WTC11 (cell line): ENCODE measurements at regions not wholly inside any gene's neighbourhood (a gene's known extent, or its start where the extent isn't known, plus 50 kb on each side); places are given as distances from the start of the nearest gene placed in this dataset.

Experiments
- ATAC-seq: fragments of 200-7000 bp; cut with Tn5 transposase; 2 replicates; pipeline ENCODE4 v1.10.0; 2021; ENCODE audit warnings: mild to moderate bottlenecking, moderate library complexity
- CTCF ChIA-PET: fragments of 300-600 bp; sonication (Branson Sonifier 250); formaldehyde crosslinking; loops from one replicate; lab custom pipeline; 2021; ENCODE audit warnings: antibody characterized with exemption; lab: Charles Lee
- POLR2A ChIA-PET: fragments of 350-600 bp; sonication (Branson Sonifier 250); formaldehyde crosslinking; loops from one replicate; lab custom pipeline; 2021; ENCODE audit warnings: antibody characterized with exemption; lab: Charles Lee
- DNase-seq: peaks from one replicate; pipeline ENCODE4 v3.0.0; 2021; ENCODE audit warnings: low spot score
- H3K27ac Mint-ChIP-seq: 2 replicates; pipeline ENCODE4 v1.8.0; 2021; ENCODE audit warnings: mixed read lengths
- H3K27me3 Mint-ChIP-seq: 2 replicates; pipeline ENCODE4 v1.8.0; 2021; ENCODE audit warnings: low read depth, mild to moderate bottlenecking, moderate library complexity, mixed read lengths
- H3K36me3 Mint-ChIP-seq: 2 replicates; pipeline ENCODE4 v1.8.0; 2021; ENCODE audit warnings: mixed read lengths
- H3K4me1 Mint-ChIP-seq: 2 replicates; pipeline ENCODE4 v1.8.0; 2022; ENCODE audit warnings: mixed read lengths
- H3K4me3 Mint-ChIP-seq: 2 replicates; pipeline ENCODE4 v1.8.0; 2021; ENCODE audit warnings: mild to moderate bottlenecking, moderate library complexity, mixed read lengths
- H3K9me3 Mint-ChIP-seq: 2 replicates; pipeline ENCODE4 v1.8.0; 2021; ENCODE audit warnings: mixed read lengths
- ATF2 ChIP-seq: sonication (generic); formaldehyde crosslinking; IDR thresholded peaks from 2 replicates; pipeline ENCODE4 v1.8.1; 2022; ENCODE audit warnings: low read depth, missing genetic modification reagents, borderline replicate concordance
- ATF3 ChIP-seq: sonication (generic); formaldehyde crosslinking; conservative IDR thresholded peaks from 2 replicates; pipeline ENCODE4 v1.8.1; 2022; ENCODE audit warnings: mild to moderate bottlenecking, missing genetic modification reagents
- CREM ChIP-seq: sonication (generic); formaldehyde crosslinking; IDR thresholded peaks from 2 replicates; pipeline ENCODE4 v1.8.1; 2022; ENCODE audit warnings: mild to moderate bottlenecking, missing genetic modification reagents, moderate library complexity
- E2F5 ChIP-seq: sonication (generic); formaldehyde crosslinking; IDR thresholded peaks from 2 replicates; pipeline ENCODE4 v1.8.1; 2022; ENCODE audit warnings: mild to moderate bottlenecking, moderate library complexity, missing genetic modification reagents
- ESRRA ChIP-seq: sonication (generic); formaldehyde crosslinking; IDR thresholded peaks from 2 replicates; pipeline ENCODE4 v1.8.1; 2022; ENCODE audit warnings: mild to moderate bottlenecking, missing genetic modification reagents, borderline replicate concordance
- FOXP4 ChIP-seq: sonication (generic); formaldehyde crosslinking; IDR thresholded peaks from 2 replicates; pipeline ENCODE4 v1.8.0; 2022; ENCODE audit warnings: mild to moderate bottlenecking, missing genetic modification reagents
- HMGXB4 ChIP-seq: sonication (generic); formaldehyde crosslinking; IDR thresholded peaks from 2 replicates; pipeline ENCODE4 v1.8.1; 2023; ENCODE audit warnings: mild to moderate bottlenecking, moderate library complexity, missing genetic modification reagents
- IRF2 ChIP-seq: sonication (generic); formaldehyde crosslinking; IDR thresholded peaks from 2 replicates; pipeline ENCODE4 v1.8.0; 2022; ENCODE audit warnings: low read depth, missing genetic modification reagents, borderline replicate concordance
- PREB ChIP-seq: sonication (generic); formaldehyde crosslinking; IDR thresholded peaks from 2 replicates; pipeline ENCODE4 v1.8.1; 2022; ENCODE audit warnings: mild to moderate bottlenecking, missing genetic modification reagents, moderate library complexity, borderline replicate concordance
- RORB ChIP-seq: fragments of 250-450 bp; sonication (Bioruptor Pico); IDR thresholded peaks from 2 replicates; pipeline ENCODE4 v1.9.0; 2021; ENCODE audit warnings: mild to moderate bottlenecking
- USF1 ChIP-seq: sonication (generic); formaldehyde crosslinking; IDR thresholded peaks from 2 replicates; pipeline ENCODE4 v1.8.0; 2022; ENCODE audit warnings: mild to moderate bottlenecking, missing genetic modification reagents
- ZNF121 ChIP-seq: sonication (generic); formaldehyde crosslinking; IDR thresholded peaks from 2 replicates; pipeline ENCODE4 v1.8.0; 2023; ENCODE audit warnings: missing genetic modification reagents
- ZNF232 ChIP-seq: sonication (generic); formaldehyde crosslinking; IDR thresholded peaks from 2 replicates; pipeline ENCODE4 v1.8.0; 2022; ENCODE audit warnings: mild to moderate bottlenecking, missing genetic modification reagents
- ZNF263 ChIP-seq: sonication (generic); formaldehyde crosslinking; IDR thresholded peaks from 2 replicates; pipeline ENCODE4 v1.8.1; 2022; ENCODE audit warnings: low read depth, mild to moderate bottlenecking, moderate library complexity, missing genetic modification reagents
- ZNF281 ChIP-seq: sonication (generic); formaldehyde crosslinking; IDR thresholded peaks from 2 replicates; pipeline ENCODE4 v1.8.0; 2023; ENCODE audit warnings: mild to moderate bottlenecking, missing genetic modification reagents
- ZNF396 ChIP-seq: fragments of 250-450 bp; sonication (Bioruptor Pico); IDR thresholded peaks from 2 replicates; pipeline ENCODE4 v1.8.0; 2021; ENCODE audit warnings: mild to moderate bottlenecking, moderate library complexity, borderline replicate concordance
- TF ChIP-seq, protein P1 (sequence below): sonication (generic); formaldehyde crosslinking; IDR thresholded peaks from 2 replicates; pipeline ENCODE4 v1.8.1; 2023; ENCODE audit warnings: mild to moderate bottlenecking, missing genetic modification reagents
- TF ChIP-seq, protein P2 (sequence below): fragments of 250-450 bp; sonication (Bioruptor Pico); IDR thresholded peaks from 2 replicates; pipeline ENCODE4 v1.9.0; 2021; ENCODE audit warnings: mild to moderate bottlenecking

GRCh38 chr22:49671331-49672013 is 156.2 kb downstream of the BRD1 start:
- H3K36me3 Mint-ChIP-seq, result no peaks in the 10 kb centered on the region; the same call in 1 of the 2 replicates
- POLR2A ChIA-PET, result no interaction called here
- TF ChIP-seq ATF2, result no peak
- TF ChIP-seq ZNF121 (CRISPR knock-in tag), result no peak
- no peak for TF ChIP-seq USF1 (CRISPR knock-in tag)
- no peak for TF ChIP-seq ZNF396 (CRISPR knock-in tag)
- TF ChIP-seq FOXP4 (CRISPR knock-in tag), result no peak
- TF ChIP-seq RORB (CRISPR knock-in tag), result no peak
- TF ChIP-seq PREB, result no peak
- no peak for TF ChIP-seq IRF2
- TF ChIP-seq ESRRA (CRISPR knock-in tag), result no peak
- no peak for TF ChIP-seq CREM
- DNase-seq, result no peak
- H3K27ac Mint-ChIP-seq, result no peak overlapping the region
- ATAC-seq, result no peak
- H3K9me3 Mint-ChIP-seq, result peaks cover 6% of the 10 kb centered on the region
- H3K4me3 Mint-ChIP-seq, result peak overlapping the region; percentile 73
- H3K4me1 Mint-ChIP-seq, result peaks cover 13% of the 10 kb centered on the region
- H3K27me3 Mint-ChIP-seq, result peaks cover 50% of the 10 kb centered on the region
- CTCF ChIA-PET, result no interaction called here

DNA sequence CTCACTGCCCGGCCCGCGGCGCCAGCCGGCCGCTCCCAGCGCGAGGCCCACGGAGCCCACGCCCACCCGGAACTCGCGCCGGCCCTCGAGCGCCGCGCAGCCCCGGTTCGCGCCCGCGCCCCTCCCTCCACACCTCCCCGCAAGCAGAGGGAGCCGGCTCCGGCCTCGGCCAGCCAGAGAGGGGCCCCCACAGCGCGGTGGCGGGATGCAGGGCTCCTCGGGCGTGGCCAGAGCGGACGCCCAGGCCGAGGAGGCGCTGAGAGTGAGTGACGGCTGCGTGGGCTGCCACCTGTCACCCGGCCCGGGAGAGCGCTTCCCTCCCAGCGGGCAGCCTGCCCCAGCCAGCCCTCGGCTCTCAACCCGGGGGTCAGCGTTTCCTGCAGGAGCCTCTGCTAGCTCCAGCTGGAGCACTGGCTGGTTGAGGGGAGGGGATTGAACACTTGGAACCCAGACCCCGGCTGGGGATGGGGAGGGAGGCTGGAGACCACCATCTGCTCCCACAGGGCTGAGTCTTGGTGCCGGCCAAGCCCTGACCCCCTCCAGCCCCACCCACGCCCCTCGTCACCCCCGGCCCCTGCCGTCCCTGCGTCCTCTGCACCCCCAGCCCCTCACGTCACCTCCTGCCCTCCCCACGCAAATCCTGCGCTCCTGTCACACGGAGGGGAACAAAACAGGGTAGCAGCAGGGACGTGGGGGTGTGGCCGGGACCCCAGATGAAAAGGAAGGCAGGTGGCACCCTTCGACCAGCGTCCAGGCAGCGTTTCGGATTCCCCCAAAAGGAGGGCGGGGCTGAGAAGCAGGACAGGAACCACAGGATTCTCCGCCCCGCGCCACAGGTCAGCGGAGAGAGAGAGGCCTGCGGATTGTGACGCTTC is 157.0 kb downstream of the BRD1 start:
- Mint-ChIP-seq H3K9me3 (peaks cover 6% of the 10 kb centered on the region), H3K4me1 (peaks cover 13% of the 10 kb centered on the region), H3K36me3 (no peaks in the 10 kb centered on the region; the same call in 1 of the 2 replicates), H3K4me3 (peak overlapping the region; percentile 73), H3K27me3 (peaks cover 50% of the 10 kb centered on the region), H3K27ac (no peak overlapping the region)
- CTCF ChIA-PET, result interaction anchor here (0.6 kb wide), 1 partner anchor 493 kb away, joined by 3 read pairs; no protein-coding TSS in a partner anchor
- POLR2A ChIA-PET, result no interaction called here
- ATAC-seq (peak; percentile 74), DNase-seq (peak; percentile 56)
- TF ChIP-seq E2F5 (CRISPR knock-in tag), result no peak
- TF ChIP-seq ZNF263 (CRISPR knock-in tag), result 0 out of 2 replicates have a peak, but pooled peaks have one; percentile 15
- no peak for TF ChIP-seq ZNF232 (CRISPR knock-in tag)
- TF ChIP-seq, protein P1, sequence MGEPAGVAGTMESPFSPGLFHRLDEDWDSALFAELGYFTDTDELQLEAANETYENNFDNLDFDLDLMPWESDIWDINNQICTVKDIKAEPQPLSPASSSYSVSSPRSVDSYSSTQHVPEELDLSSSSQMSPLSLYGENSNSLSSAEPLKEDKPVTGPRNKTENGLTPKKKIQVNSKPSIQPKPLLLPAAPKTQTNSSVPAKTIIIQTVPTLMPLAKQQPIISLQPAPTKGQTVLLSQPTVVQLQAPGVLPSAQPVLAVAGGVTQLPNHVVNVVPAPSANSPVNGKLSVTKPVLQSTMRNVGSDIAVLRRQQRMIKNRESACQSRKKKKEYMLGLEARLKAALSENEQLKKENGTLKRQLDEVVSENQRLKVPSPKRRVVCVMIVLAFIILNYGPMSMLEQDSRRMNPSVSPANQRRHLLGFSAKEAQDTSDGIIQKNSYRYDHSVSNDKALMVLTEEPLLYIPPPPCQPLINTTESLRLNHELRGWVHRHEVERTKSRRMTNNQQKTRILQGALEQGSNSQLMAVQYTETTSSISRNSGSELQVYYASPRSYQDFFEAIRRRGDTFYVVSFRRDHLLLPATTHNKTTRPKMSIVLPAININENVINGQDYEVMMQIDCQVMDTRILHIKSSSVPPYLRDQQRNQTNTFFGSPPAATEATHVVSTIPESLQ, result no peak
- TF ChIP-seq ZNF281, result no peak
- no peak for TF ChIP-seq ATF3 (CRISPR knock-in tag)
- TF ChIP-seq, protein P2, sequence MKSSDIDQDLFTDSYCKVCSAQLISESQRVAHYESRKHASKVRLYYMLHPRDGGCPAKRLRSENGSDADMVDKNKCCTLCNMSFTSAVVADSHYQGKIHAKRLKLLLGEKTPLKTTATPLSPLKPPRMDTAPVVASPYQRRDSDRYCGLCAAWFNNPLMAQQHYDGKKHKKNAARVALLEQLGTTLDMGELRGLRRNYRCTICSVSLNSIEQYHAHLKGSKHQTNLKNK, result no peak
- 0 out of 2 replicates have a peak, but pooled peaks have one; percentile 44 for TF ChIP-seq HMGXB4 (CRISPR knock-in tag)
